Gastroesophageal sphincter (tissue), 4 donors: ENCODE measurements at regions not wholly inside any gene's neighbourhood (a gene's known extent, or its start where the extent isn't known, plus 50 kb on each side); places are given as distances from the start of the nearest gene placed in this dataset.

Experiments
- ATAC-seq: fragments of 150-250 bp; one replicate; pipeline ENCODE4 v1.9.1; 2016; ENCODE audit warnings: mild to moderate bottlenecking, moderate library complexity
- H3K27ac ChIP-seq, 4 donors: fragments of 200-600 bp; sonication (generic) in 3 of 4; 1 replicate in 3 of 4; 2 replicates in 1 of 4; pipeline ENCODE4 v1.5.1; 2016 to 2019
- H3K27me3 ChIP-seq: fragments of 200-600 bp; sonication (generic); one replicate; pipeline ENCODE4 v1.5.1; 2019
- H3K36me3 ChIP-seq, 2 donors: fragments of 200-600 bp; sonication (generic); one replicate each; pipeline ENCODE4 v1.5.1; 2019; ENCODE audit warnings: control low read depth in 1 of 2
- H3K4me1 ChIP-seq, 3 donors: fragments of 200-600 bp; sonication (generic); 1 replicate in 2 of 3; 2 replicates in 1 of 3; pipeline ENCODE4 v1.5.1; 2016 to 2019; ENCODE audit warnings: control low read depth in 2 of 3
- H3K4me3 ChIP-seq, 2 donors: fragments of 200-600 bp; sonication (generic); one replicate each; pipeline ENCODE4 v1.5.1; 2019; ENCODE audit warnings: mild to moderate bottlenecking in 1 of 2, moderate library complexity in 1 of 2
- H3K9me3 ChIP-seq, 3 donors: fragments of 200-600 bp; sonication (generic); one replicate each; pipeline ENCODE4 v1.5.1; 2017 to 2019; ENCODE audit warnings: control low read depth in 2 of 3
- CTCF ChIP-seq, 4 experiments: fragments of 200-600 bp in 2 of 4; fragments of 450-650 bp in 2 of 4; sonication (generic) in 1 of 4; IDR thresholded peaks; one replicate each; pipeline ENCODE4 v1.5.1; 2017 to 2019; ENCODE audit warnings: antibody characterized with exemption in 4 of 4, mild to moderate bottlenecking in 2 of 4, moderate library complexity in 2 of 4
- EP300 ChIP-seq: sonication (generic); formaldehyde crosslinking; IDR thresholded peaks from one replicate; pipeline ENCODE4 v1.6.1; 2017; ENCODE audit warnings: antibody characterized with exemption, mild to moderate bottlenecking
- POLR2A ChIP-seq, 2 donors: fragments of 450-650 bp; IDR thresholded peaks; one replicate each; pipeline ENCODE4 v1.6.1; 2017; ENCODE audit warnings: antibody characterized with exemption in 2 of 2, mild to moderate bottlenecking in 2 of 2, moderate library complexity in 1 of 2
- POLR2AphosphoS5 ChIP-seq: sonication (generic); formaldehyde crosslinking; IDR thresholded peaks from one replicate; pipeline ENCODE4 v1.6.1; 2017; ENCODE audit warnings: antibody characterized with exemption
- WGBS, 2 donors: methylation state at CpG; one replicate each; pipeline ENCODE4 v1.1.5; 2018; ENCODE audit warnings: low coverage in 1 of 2; 5-methylcytosine and 5-hydroxymethylcytosine counted together

DNA sequence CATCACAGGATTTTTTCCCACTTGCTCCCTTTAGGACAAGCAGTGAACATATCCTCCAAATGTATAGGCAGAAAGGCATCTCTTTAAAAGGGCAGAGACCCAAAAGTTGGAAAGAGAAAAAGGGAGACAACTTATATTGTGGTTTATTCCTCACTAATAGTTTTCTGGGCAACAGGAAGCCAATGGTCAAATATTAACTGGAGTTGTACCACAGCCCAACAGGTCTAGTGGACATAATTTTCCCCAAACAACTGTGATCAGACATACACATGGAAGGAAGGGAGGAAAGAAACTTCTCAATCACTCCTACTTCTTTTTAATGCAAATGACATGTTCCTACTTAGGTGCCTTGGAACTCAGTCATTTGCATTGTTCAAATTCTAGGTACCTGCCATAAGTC is 78.4 kb downstream of the SOX9 start:
- ATAC-seq, result no peak
- no peaks in the 10 kb centered on the region for H3K4me1 ChIP-seq
- H3K36me3 ChIP-seq, result no peaks in the 10 kb centered on the region

DNA sequence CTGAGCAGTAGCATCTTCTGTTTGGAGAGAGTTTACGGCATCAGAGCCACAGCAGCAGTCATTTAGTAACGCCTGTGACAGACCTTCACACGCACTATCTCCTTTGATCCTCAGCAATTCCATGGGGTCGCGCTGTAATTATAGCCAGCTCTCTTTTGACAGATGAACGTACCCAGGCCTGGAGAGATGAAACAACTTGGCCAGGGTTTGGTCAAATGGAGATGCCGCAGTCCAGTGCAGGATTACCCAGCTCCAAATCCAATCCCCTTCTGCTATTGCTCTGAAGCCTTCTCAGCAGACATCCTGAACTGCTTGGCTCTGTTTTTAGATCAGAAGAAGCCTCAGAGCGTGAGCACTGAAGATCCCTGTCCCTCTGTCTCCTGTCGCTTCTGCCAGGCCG is 83.9 kb downstream of the SOX9 start:
- Histone ChIP-seq H3K9me3 (no peaks in the 10 kb centered on the region), H3K27ac (no peak overlapping the region), H3K4me1 (no peaks in the 10 kb centered on the region), H3K27me3 (peaks cover 50% of the 10 kb centered on the region), H3K36me3 (no peaks in the 10 kb centered on the region), H3K4me3 (no peak overlapping the region)
- 51 to 56% methylated on average over 8 to 10 of the region's 10 CpGs for WGBS, 2 donors
- TF ChIP-seq POLR2A (IDR thresholded peaks at IDR 0.05) (no peak), CTCF (IDR thresholded peaks at IDR 0.05) (no peak), EP300 (no peak), POLR2AphosphoS5 (no peak)
- ATAC-seq, result no peak

More for the DNA sequence above, 78.4 kb downstream of the SOX9 start:
- H3K4me3 ChIP-seq, result no peak overlapping the region
- H3K27ac ChIP-seq, result no peak overlapping the region
- H3K9me3 ChIP-seq, result peaks cover 0 to 22% (median 0%) of the 10 kb centered on the region in 3 donors
- TF ChIP-seq POLR2AphosphoS5, result no peak
- no peak for TF ChIP-seq POLR2A (IDR thresholded peaks at IDR 0.05)
- no peak for TF ChIP-seq EP300
- TF ChIP-seq CTCF (IDR thresholded peaks at IDR 0.05), result no peak
- H3K27me3 ChIP-seq, result peaks cover 22% of the 10 kb centered on the region

DNA sequence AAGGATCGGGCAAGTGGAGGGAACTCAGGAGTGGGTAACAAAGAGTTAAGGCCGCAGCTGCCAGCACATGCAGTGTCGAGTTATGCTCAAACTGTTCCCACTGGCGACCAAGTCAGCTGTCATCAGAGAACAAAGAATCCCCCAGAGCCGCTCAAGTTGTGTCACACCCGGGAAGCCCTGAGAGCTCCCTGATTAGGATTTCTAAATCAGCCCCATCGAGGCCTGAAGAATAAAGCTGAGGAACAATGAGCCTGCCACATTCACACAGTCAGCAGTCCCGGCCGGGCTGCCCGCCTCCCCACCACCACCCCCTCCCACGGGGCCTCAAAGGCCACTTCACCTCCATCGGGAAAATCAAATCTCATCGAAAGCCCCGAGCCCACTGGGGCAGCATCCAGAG is 84.5 kb downstream of the SOX9 start:
- no peaks in the 10 kb centered on the region for H3K4me1 ChIP-seq
- TF ChIP-seq EP300, result no peak
- H3K9me3 ChIP-seq, result no peaks in the 10 kb centered on the region
- no peak for ATAC-seq
- 14% methylated on average over 8 of the region's 14 CpGs; no CpG with 5 or more reads in 1 of the 2 donors for WGBS, 2 donors
- no peaks in the 10 kb centered on the region for H3K36me3 ChIP-seq
- no peak overlapping the region for H3K27ac ChIP-seq
- H3K4me3 ChIP-seq, result no peak overlapping the region
- H3K27me3 ChIP-seq, result peaks cover 52% of the 10 kb centered on the region

DNA sequence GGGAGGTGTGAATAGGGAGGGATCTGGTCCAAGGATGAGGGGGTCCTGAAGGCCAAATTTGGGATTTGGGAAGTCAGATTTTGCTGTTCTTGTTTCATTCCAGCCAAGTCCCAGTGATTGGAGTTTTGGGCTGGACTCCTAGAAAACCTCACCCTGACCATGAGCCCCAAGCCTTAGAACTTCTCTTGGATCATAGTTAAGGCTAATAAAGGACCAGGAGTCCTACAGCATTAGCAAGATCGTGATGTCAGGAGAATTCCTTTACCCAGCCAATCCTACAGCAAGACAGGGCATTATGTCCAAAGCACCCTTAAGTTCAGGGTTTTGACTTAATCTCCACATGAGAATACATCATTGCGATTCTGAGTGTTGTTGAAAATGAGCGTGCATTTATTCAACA is 85.0 kb downstream of the SOX9 start:
- no peak for TF ChIP-seq EP300
- no peak for TF ChIP-seq CTCF (IDR thresholded peaks at IDR 0.05)
- no peak for TF ChIP-seq POLR2A (IDR thresholded peaks at IDR 0.05)
- no peak for TF ChIP-seq POLR2AphosphoS5
- no peaks in the 10 kb centered on the region for H3K4me1 ChIP-seq
- 64 to 66% methylated on average over 2 to 3 of the region's 3 CpGs for WGBS, 2 donors
- H3K27ac ChIP-seq, result no peak overlapping the region
- no peaks in the 10 kb centered on the region for H3K36me3 ChIP-seq
- ATAC-seq, result no peak
- no peaks in the 10 kb centered on the region for H3K9me3 ChIP-seq
- H3K27me3 ChIP-seq, result peaks cover 52% of the 10 kb centered on the region
- H3K4me3 ChIP-seq, result no peak overlapping the region

DNA sequence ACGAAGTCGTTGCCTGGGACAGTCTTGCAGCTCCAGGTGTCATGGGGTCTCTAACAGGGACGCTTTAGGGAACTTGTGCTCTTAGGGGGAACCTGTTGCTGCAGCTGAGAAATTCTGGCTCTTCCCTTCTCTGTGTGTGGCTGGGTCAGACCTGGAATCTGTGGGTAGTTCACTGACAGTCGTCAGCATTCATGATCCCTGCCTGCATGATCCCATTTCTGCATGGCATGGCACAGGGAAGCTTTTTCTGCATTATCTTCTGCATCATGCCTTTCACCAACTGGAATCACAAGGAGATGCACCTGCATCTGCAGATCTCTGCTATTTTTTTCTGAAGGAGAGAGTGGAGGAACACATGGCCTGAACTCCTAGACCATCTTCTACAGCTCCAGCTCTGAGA is 85.6 kb downstream of the SOX9 start:
- Histone ChIP-seq H3K4me3 (no peak overlapping the region), H3K36me3 (no peaks in the 10 kb centered on the region), H3K9me3 (no peaks in the 10 kb centered on the region), H3K4me1 (no peaks in the 10 kb centered on the region), H3K27ac (no peak overlapping the region), H3K27me3 (peaks cover 52% of the 10 kb centered on the region)
- ATAC-seq, result no peak
- no peak for TF ChIP-seq EP300
- no peak for TF ChIP-seq CTCF (IDR thresholded peaks at IDR 0.05)
- TF ChIP-seq POLR2AphosphoS5, result no peak
- TF ChIP-seq POLR2A (IDR thresholded peaks at IDR 0.05), result no peak
- 42 to 45% methylated on average over 3 to 4 of the region's 4 CpGs for WGBS, 2 donors

GRCh38 chr17:72208832-72209231 is 88.0 kb downstream of the SOX9 start:
- Histone ChIP-seq H3K27me3 (peaks cover 47% of the 10 kb centered on the region), H3K27ac (no peak overlapping the region), H3K4me1 (no peaks in the 10 kb centered on the region), H3K36me3 (no peaks in the 10 kb centered on the region), H3K4me3 (no peak overlapping the region), H3K9me3 (peaks cover 0 to 4% (median 0%) of the 10 kb centered on the region in 3 donors)
- no peak for ATAC-seq
- no peak for TF ChIP-seq EP300
- TF ChIP-seq POLR2A (IDR thresholded peaks at IDR 0.05), result no peak
- TF ChIP-seq POLR2AphosphoS5, result no peak
- no peak for TF ChIP-seq CTCF (IDR thresholded peaks at IDR 0.05)
